ENCODE measurements at regions not wholly inside any gene's neighbourhood (a gene's known extent, or its start where the extent isn't known, plus 50 kb on each side); places are given as distances from the start of the nearest gene placed in this dataset.

DNA sequence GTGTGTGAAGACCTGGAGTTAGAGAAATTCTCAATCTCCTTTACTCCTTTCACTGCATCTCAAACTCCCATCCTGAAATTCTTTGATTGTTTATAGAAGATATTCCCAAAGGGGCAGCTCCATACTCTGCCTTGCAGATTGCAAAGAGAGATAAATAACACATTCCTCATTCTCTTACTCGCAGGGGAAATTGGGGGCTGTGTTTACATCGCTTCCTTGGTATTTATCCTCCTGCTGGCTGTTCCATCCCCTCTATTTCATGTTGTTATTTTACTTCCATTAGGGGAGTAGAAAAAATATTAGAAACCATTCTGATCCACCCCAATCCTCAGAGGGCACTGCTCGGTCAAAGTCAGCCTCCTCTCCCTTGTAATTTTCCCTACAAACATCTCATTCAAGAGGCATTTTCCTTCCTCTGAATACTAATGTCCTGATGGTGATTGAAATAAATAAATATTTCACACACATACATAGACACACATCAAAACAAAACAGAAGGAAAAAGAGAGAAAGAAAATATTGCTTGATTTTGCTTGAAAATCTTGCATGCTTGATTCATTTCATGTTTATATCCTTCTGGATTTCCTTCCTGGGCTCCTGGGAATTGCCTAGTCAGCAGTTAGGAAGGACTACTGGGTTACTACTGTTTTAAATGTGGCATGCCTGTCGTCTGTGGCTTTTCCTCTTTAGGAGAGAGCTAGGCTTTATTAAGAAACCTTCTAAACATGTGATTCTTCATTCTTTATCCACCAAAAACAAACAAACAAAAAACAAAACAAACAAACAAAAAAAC is 420.1 kb upstream of the PAPPA start:
- DNase-seq (ENCODE audit: low spot score) = no peak

DNA sequence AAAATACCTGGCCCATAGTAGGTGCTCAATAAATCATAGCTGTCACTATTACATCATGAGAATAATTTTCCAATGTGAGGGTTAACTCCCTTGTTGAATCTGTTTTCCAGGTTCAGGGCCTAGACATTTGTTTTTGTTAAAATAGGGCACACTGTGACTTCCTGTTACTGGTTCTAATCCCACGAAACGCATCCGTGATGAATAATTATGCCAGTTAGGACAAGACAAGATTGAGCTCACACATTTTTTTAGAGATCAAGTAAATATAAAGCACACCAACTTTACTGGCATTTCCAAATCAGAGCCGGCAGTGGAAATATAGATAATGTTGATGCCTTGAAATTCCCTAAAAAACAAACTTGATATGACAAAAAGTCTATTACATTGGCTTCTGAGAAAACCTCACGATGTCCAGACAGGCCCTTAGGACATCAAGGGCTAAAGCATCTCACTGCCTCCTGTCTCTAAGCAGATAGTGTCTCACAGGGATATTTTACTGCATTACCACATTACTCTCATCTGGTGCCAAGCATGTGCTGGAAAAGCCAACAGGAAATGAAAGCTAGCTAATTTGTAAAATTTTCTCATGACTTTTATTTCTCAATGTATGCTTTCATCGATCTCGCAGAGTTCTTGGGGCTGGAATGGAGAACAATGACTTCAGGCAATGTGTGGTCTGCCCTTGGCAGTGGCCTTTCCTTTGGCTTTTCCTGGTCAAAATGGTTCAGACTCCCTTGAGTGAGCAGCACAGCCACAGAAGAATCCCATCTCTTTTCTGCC is 414.3 kb upstream of the PAPPA start:
- peak; percentile 21 for DNase-seq (ENCODE audit: low spot score)

DNA sequence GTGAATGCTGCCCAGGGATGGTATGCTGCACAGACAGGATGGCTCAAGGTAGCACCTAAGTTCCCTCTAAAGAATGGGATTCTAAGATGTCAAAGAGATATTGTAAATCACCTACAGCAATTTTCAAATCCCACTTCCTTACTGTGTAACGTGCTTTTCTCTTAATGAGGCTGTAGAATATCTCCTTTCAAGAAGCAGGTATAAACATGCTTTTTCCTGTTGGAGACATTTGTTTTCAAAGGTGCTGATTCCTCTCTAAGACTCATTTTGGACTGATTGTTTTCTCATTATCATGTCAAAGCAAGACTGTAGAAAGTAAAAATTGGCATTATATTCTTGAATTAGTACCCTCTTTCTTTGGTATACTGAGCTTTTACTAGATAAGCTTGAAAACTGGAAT is 412.6 kb upstream of the PAPPA start:
- DNase-seq (ENCODE audit: low spot score) = no peak

DNA sequence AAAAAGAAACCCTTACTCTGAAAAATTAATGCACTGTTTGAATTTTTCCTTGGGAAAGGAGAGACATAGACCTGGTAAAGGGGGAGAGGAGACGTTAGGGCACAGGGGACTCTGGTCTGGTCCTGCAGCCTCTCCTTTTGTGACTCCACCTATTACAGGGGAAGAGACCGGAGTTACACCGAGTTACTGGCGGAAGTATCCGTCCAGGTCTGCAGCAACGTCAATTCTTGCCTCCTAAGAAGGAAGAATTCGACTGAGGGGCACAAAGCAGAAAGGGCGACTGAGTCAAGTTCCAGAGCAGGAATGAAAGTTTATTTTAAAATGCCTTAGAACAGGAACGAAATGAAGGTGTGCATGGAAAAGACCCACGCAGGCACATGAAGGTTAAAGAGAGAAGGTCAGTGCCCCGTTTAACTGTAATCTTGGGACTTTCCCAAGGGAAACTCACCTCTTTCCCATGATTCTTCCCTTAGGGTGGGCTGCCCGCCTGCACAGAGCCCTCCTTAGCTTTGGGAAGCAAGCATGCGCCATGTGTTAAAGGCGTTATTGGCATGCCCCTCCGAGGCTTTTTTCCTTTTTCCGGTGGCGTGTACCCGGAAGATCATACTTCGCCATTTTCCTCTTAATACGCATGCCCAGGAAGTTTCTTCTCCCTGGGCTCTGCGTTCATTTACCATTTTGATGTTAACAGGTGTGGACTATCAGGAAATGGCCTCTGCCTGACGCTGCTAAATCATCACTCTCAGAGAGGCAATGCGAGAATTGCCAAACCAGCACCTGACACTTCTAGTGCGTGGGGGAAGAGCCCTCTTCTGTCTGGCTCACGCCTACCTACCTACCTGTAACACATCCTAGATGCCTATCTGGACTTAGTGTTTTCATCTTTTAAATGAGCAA is 409.6 kb upstream of the PAPPA start:
- DNase-seq (ENCODE audit: low spot score) = no peak

DNA sequence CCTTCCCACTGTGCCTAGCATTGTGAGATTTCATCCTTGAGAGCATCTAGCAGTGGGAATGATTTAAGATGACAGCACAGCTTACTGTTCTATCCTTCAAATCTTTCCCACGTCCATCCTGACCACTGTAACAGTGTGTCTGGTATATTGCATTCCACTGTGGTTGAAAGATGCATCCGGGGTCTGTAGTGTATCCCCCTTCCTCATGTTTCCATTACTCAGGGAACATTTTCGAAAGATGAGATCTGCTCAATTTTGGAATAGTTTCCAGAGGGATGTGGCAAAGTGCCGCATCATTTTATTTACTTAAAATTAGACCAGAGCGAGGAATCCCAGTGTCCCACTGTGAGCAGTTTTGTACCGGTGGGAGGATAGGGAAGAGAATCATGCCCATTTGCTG is 407.1 kb upstream of the PAPPA start:
- no peak for DNase-seq (ENCODE audit: low spot score)

DNA sequence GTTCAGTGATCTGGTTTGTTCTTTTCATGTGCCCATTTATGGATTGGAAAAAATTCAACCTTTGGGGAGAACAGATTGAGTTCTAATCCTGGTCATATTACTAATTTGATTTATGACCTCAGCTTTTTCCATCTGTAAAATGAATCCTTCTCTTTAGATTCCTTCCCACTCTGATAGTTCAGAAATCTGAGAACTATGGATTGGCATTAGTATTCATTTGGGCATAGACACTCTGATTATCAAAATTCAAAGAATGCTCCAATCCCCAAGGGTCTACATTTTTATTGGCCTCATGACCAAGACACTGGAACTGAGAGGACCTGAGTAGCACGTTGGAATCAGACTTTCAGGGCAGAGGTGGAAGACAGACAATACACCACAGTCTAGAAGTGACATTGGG is 405.9 kb upstream of the PAPPA start:
- DNase-seq (ENCODE audit: low spot score) = no peak

DNA sequence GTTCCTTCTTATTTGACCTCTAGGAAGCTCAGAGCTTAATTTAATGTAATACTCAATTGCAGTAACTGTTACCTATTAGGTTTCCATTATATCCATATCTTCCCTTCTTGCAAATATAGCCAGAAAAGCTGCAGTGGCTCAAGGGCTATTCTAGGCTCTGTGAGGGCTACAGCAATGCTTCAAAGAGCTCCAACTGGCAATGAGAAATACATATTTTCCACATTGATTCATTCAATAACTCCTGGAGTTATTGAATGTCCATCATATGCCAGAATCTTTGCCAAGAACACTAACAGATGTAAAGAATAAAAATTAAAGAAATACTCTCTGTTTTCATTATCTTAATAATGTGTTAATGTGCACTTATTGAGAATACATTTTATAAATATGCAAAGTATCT is 396.9 kb upstream of the PAPPA start:
- no peak for DNase-seq (ENCODE audit: low spot score)

DNA sequence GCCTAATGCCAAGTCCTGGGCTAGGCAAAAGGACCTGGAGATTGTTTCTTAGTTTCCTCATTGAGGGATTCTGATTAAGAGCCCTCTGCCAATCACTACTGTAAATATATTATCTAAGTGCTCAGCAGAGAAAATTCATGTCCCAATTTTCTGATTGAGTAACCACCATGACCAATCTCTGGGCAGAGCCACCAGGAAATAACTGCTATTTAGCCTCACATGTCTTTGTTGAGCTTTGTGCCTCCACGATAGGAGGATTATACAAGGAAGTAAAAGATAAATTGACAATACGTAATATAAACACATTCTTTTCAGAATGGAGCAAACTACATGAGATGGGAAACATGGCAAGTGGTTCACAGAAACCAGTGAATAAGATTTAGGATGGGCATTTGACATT is 396.1 kb upstream of the PAPPA start:
- no peak for DNase-seq (ENCODE audit: low spot score)

DNA sequence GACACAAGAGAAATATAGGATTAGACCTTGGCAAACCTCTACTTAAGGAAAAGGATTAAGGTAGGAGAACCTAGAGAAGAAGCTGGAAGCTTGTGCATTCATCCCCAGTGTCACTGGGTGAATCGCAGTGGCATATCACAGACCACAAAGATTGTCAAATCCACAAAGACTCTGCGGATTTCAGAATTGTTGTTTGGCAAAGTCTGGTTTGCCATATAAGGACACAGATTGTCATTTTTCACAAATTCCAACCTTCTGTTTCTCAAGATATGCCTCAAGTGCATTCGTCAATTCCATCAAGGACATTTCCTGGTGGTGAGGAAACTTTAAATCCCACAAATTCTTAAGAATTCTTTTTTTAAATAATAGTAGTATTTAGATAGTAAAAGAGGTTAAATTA is 395.1 kb upstream of the PAPPA start:
- DNase-seq (ENCODE audit: low spot score) = no peak

DNA sequence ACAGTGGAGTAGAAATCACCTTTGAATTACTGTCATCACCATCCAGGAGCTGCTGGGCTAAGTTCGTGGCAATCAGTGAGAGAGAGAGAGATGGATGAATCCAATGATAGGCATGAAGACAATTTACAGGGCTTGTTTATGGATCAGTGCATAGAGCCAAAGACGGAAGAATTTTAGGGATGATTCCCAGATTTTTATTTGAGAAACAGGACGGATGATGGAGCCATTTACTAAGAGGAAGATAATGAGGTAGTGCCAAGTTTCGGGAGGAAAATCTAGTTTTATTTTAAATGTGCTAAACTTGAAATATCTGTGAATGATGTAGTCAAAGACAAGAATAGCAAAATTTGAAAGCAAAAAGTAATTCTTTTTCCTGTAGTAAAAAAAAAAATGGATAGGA is 394.2 kb upstream of the PAPPA start:
- no peak for DNase-seq (ENCODE audit: low spot score)

DNA sequence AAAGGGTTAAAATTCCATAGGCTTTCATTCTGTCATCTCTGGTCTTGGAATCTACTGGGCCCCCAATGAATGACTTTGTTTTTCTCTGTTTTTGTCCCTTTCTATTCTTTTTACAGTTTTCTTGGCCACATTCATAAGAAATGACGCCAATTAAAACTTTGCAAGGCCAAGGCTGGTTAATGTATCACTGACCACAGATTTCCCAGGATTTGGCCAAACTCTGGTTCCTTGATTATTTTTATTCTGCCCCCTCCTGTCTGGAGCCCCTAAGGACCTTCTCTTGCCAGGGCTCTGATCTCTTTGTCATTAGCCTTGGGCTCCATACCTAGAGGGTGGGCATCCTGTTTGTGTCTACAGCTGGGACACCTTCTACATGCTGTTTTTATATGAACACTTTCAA is 388.9 kb upstream of the PAPPA start:
- peak; percentile 12 for DNase-seq (ENCODE audit: low spot score)

DNA sequence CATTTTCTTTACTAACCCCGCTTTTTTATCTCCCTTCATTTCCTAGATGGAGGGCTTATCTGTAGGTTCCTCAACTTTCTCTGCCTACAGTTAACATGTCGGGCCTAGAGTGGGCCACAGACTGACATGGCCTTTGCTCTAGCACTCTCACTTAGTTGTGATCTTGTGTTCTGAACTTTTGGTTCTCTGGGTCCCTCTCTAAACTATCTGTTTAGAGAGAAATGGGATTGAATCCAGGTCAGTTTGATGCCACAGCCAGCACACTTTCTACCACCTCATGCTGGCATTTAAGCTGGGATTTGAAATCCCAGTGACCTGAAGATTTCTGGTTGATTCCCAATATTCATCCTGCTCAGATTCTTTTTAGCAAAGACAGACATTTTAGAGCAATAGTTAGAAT is 388.5 kb upstream of the PAPPA start:
- DNase-seq (ENCODE audit: low spot score) = no peak

DNA sequence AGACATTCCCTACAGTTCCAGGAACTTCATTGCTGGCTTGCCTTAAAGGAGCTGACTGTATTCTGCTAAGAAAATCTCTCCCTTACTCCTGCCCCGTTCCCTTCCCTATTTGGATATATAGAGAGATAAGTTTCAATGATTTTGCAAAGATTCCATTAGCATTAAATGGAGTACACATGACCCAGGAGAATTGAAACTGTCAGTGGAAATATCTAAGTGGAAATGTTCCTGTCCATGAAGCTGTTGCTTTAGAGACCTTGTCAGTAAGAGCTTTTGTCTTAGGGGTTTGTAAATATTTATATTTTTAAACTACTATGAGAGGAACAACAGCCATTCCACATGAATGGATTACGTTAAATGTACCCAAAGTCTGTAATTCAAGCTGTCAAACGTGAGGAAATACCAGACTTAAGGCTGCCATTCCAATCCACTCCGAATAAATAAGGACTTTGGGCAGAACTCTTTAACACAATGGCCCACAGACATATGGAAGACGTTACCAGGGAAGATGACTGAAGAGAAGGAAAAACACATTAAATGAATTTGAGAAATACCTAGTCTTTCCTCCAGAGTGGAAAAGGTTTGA is 387.1 kb upstream of the PAPPA start:
- DNase-seq (ENCODE audit: low spot score) = no peak

DNA sequence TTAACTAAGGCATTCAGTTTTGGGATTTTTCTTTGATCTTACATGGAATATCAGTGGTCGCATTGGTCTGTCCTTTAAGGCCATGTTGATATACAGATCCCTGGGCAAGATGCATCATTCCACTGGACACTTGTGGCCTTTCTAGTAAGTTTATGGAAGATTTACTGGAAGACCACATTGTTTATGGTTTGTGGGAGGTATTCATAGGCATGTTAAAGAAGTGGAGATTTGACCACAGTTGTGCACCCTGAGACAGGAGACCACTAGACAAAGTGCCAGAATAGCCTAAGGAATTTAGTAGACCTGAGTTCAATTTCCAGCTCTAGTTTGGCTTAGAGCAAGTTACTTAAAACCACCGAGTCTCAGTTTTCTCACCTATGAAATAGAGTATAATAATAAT is 383.1 kb upstream of the PAPPA start:
- no peak for DNase-seq (ENCODE audit: low spot score)

DNA sequence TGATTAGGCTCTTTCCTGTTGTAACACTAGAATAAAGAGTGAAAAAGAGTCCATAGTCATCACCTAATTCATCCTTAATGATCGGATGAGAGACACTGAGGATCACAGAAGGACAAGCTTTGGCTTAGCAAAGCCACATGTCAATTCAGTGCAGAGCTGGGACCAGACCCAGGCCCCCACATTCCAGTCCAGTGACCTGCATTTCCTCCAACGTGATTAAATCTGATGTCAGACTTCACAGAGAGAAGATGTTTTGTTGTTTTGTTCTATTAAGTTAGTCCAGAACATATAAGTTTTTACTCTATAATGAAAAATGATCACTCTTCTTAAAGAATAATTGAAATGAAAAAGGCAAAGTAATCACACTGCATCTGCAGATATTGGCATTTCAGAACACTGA is 377.9 kb upstream of the PAPPA start:
- DNase-seq (ENCODE audit: low spot score) = peak; percentile 16

DNA sequence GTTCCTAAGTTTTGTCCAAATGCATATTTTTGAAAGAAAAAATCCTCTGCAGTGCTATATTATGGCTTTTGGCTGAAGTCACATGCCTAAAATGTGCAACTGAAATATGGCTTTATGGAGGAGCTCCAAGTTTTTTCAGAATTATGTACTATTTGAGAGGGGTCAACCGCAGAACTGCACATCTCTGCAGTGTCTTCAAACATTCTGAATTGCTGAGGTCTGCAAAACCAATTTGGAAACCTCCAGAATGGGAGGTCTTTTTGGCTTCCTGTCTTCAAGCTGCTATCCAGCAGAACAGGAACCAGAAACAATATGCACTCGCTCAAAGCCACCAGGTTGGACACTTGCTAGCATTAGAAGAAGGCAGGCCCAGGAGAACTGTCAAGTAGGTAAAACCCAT is 376.0 kb upstream of the PAPPA start:
- DNase-seq (ENCODE audit: low spot score) = no peak

DNA sequence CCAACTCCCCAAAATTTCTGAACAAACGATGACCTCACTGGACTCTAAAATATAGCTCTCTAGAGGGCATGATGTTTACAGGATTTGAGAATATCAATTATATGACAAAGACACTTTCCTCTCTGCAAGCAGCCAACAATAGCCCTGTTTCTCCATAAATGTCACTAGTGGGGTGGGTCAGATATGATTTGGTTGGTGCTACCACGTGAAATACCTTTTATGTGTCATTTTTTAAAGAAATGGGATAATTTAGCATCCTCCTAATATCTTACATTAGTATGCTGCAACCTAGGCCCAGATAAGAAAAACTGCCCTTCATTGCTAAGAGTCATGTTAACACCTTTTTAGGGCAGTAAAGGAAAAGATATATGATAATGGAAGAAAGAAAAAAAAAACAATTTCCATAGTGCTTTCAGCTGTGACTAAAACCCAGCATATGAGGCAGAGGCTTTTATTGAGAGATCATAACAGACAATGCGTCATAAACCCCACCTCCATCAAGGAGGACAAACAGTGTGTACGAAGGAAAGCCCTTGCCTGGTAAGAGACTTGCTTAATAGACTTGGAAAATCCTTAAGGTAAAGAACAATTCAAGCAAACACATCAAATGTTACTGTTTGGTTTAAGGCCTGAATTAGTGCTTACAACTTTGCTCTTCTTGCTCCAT is 372.4 kb upstream of the PAPPA start:
- DNase-seq (ENCODE audit: low spot score) = no peak

DNA sequence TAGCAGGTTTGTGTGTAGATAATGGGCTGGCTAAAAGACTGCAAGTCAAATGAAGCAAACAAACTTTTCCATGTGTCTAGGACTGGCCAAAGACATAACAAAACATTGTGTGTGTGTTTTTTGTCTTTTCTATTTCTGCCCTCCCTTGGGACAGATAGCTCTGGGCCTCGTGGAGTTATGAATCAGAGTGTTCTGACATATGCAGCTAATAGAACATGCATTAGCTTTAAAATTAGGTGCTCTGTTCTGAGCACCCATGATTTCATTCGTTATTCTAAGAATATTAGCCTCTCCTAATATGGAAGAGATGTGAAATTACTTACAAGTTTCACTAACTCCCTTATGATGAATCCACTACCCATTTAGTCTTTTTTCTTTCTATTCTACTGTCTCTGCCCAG is 367.3 kb upstream of the PAPPA start:
- DNase-seq (ENCODE audit: low spot score) = peak; percentile 11

DNA sequence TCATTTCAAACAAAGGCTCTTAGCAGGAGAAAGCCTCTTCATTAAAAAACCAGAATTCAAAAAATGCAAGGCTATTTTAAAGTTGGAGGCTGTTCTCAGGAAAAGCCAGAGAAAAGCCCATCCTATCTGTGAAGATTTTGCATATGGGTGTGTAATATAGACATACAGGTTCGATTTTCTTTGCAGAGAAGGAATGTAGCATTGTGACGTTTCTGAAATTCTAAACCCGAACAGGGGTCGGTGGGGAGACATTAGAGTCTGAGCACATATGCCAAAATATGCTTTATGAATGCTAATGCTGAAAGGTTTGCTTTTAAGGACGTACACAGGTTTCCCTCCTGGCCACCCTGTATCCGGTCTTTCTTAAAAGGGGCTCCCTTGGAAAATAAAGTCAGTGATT is 363.1 kb upstream of the PAPPA start:
- no peak for DNase-seq (ENCODE audit: low spot score)

DNA sequence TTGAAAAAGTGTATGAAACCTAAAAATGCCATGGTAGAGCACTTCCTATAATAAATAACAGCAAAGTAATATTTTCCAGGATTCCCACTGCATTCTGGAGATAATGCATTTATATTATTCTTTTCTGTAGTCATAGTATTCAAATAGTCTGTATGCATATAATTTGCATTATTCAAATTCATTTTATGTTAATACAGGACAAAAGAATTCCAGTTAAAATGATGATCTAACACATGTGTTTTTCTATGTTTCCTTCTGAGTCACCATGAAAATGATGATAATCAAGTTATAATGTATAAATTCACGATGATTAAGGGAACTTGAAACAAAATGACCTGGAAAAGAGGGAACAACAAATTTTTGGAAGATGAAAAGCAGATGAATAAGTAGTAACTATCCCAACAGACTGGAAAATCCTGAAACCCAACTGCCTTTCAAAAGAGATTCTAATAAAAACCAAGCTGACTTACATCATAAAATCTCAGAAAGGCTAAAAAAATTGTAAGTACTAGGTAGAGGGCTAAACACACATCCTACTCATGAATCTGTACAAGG is 358.6 kb upstream of the PAPPA start:
- no peak for DNase-seq (ENCODE audit: low spot score)

DNA sequence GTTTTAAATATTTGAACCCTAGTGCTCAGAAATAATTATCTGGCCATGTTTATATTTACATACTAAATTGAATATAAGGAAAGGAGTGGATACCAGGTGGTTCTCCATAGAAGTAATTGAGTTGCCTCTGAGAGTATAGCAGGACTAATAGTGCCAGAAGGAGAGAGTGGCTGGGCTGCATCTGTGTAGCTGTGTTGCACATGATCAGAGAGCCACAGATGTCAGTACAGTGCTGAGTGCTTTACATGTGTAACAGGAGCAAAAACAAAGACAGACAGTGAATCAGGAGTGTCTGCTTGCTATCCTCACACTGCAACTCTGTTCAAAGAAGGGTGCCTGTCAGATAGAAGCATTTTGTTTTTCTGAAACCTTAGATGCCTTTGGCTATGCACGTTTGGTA is 353.9 kb upstream of the PAPPA start:
- no peak for DNase-seq (ENCODE audit: low spot score)

All from AG20443 (cell line).